ENCODE measurements at regions not wholly inside any gene's neighbourhood (a gene's known extent, or its start where the extent isn't known, plus 50 kb on each side); places are given as distances from the start of the nearest gene placed in this dataset.

- TF ChIP-seq CTCF (IDR thresholded peaks at IDR 0.05), result no peak
- TF ChIP-seq EP300 (IDR thresholded peaks at IDR 0.05), result no peak
Observed at GRCh38 chr3:25099666-25100065, 328.4 kb upstream of the RARB start.

Data from suprapubic skin (tissue), 3 donors.